Sigmoid colon (tissue), 3 donors: ENCODE measurements at regions not wholly inside any gene's neighbourhood (a gene's known extent, or its start where the extent isn't known, plus 50 kb on each side); places are given as distances from the start of the nearest gene placed in this dataset.

ENCODE experiments used
- POLR2A ChIP-seq, 2 donors: fragments of 450-650 bp; IDR thresholded peaks; one replicate each; pipeline ENCODE4 v1.6.1; 2016; ENCODE audit warnings: antibody characterized with exemption in 2 of 2, mild to moderate bottlenecking in 2 of 2, moderate library complexity in 2 of 2
- TF ChIP-seq, protein P1 (sequence below), 4 experiments: fragments of 450-650 bp in 3 of 4; fragments of 200-600 bp in 1 of 4; IDR thresholded peaks; one replicate each; pipeline ENCODE4 v1.5.1; 2016 to 2019; ENCODE audit warnings: antibody characterized with exemption in 4 of 4, mild to moderate bottlenecking in 3 of 4, moderate library complexity in 2 of 4

DNA sequence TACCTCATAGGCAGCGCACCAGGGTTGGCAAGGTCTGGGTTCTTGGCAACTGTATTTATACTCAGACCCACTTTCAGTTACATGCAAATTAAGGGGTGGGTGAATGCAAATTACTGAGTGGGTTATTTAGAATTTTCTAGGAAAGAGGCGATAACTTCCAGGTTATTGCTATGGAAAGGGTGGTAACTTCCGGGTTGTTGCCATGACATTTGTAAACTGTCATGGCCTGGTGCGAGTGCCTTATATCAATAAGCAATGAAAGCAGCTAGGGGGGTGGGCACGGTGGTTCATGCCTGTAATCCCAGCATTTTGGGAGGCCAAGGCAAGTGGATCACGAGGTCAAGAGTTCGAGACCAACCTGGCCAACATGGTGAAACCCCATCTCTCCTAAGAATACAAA, 57.5 kb upstream of the SLC7A3 start:
- TF ChIP-seq, protein P1, sequence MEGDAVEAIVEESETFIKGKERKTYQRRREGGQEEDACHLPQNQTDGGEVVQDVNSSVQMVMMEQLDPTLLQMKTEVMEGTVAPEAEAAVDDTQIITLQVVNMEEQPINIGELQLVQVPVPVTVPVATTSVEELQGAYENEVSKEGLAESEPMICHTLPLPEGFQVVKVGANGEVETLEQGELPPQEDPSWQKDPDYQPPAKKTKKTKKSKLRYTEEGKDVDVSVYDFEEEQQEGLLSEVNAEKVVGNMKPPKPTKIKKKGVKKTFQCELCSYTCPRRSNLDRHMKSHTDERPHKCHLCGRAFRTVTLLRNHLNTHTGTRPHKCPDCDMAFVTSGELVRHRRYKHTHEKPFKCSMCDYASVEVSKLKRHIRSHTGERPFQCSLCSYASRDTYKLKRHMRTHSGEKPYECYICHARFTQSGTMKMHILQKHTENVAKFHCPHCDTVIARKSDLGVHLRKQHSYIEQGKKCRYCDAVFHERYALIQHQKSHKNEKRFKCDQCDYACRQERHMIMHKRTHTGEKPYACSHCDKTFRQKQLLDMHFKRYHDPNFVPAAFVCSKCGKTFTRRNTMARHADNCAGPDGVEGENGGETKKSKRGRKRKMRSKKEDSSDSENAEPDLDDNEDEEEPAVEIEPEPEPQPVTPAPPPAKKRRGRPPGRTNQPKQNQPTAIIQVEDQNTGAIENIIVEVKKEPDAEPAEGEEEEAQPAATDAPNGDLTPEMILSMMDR (IDR thresholded peaks at IDR 0.05), result no peak
- TF ChIP-seq POLR2A (IDR thresholded peaks at IDR 0.05), result no peak
